ENCODE measurements at regions not wholly inside any gene's neighbourhood (a gene's known extent, or its start where the extent isn't known, plus 50 kb on each side); places are given as distances from the start of the nearest gene placed in this dataset.
"Not testable (repeated sequence)": the region's sequence is repeated elsewhere in the genome, so short reads cannot be mapped to it uniquely, and the experiment has no call there.

DNA sequence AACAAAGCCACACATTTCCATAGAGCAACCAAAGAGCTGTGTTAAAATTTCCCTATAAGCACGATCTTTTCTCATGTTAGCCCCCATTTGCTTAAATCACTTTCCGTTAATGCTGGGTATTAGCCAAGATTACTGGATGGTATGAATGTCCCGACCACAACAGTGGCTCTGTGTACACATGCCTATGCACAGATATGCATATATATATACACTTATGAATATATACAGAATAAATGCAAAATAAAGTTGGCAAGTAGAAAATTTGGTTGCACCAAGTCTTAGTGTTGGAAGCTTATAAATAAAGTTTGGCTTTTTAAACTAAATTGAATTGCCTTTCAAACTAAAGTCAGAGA, 265.9 kb upstream of the ETAA1 start:
- Histone ChIP-seq H3K9ac (ENCODE audit: control insufficient read depth, insufficient read depth, low read length) (no peak overlapping the region), H3K4me3 (no peak overlapping the region), H2AFZ (ENCODE audit: control insufficient read depth, low read depth, low read length) (no peak overlapping the region), H3K9me3 (replicated peaks; ENCODE audit: control insufficient read depth, insufficient read depth, low read length) (no peaks in the 10 kb centered on the region), H3K27ac (ENCODE audit: control insufficient read depth, insufficient read depth) (no peak overlapping the region), H3K79me2 (ENCODE audit: control insufficient read depth, insufficient read depth, low read length) (no peaks in the 10 kb centered on the region), H4K20me1 (ENCODE audit: control insufficient read depth, insufficient read depth) (no peaks in the 10 kb centered on the region), H3K4me1 (ENCODE audit: control insufficient read depth, insufficient read depth, low read length) (no peaks in the 10 kb centered on the region), H3K27me3 (replicated peaks in 1 of 2; ENCODE audit: control insufficient read depth in 2 of 2, insufficient read depth in 2 of 2, low read length in 1 of 2) (no peaks in the 10 kb centered on the region), H3K36me3 (ENCODE audit: control insufficient read depth in 2 of 2, insufficient read depth in 2 of 2, low read length in 1 of 2) (no peaks in the 10 kb centered on the region), H3K4me2 (ENCODE audit: control insufficient read depth, insufficient read depth) (no peak overlapping the region)
- TF ChIP-seq HCFC1 (IDR thresholded peaks at IDR 0.05; ENCODE audit: low read length): no peak
- TF ChIP-seq MYC (IDR thresholded peaks at IDR 0.05; ENCODE audit: insufficient read depth, insufficient read length, insufficient replicate concordance, low read length, severe bottlenecking): no peak
- no peak for TF ChIP-seq SMC3 (IDR thresholded peaks at IDR 0.05; ENCODE audit: borderline replicate concordance, low read length)
- TF ChIP-seq, protein P1, sequence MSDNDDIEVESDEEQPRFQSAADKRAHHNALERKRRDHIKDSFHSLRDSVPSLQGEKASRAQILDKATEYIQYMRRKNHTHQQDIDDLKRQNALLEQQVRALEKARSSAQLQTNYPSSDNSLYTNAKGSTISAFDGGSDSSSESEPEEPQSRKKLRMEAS (IDR thresholded peaks at IDR 0.05; ENCODE audit: low read depth, low read length): no peak
- TF ChIP-seq, protein P2, sequence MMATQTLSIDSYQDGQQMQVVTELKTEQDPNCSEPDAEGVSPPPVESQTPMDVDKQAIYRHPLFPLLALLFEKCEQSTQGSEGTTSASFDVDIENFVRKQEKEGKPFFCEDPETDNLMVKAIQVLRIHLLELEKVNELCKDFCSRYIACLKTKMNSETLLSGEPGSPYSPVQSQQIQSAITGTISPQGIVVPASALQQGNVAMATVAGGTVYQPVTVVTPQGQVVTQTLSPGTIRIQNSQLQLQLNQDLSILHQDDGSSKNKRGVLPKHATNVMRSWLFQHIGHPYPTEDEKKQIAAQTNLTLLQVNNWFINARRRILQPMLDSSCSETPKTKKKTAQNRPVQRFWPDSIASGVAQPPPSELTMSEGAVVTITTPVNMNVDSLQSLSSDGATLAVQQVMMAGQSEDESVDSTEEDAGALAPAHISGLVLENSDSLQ (IDR thresholded peaks at IDR 0.05): no peak
- TF ChIP-seq WRNIP1 (IDR thresholded peaks at IDR 0.05; ENCODE audit: borderline replicate concordance, low read depth, low read length): no peak
- TF ChIP-seq, protein P3, sequence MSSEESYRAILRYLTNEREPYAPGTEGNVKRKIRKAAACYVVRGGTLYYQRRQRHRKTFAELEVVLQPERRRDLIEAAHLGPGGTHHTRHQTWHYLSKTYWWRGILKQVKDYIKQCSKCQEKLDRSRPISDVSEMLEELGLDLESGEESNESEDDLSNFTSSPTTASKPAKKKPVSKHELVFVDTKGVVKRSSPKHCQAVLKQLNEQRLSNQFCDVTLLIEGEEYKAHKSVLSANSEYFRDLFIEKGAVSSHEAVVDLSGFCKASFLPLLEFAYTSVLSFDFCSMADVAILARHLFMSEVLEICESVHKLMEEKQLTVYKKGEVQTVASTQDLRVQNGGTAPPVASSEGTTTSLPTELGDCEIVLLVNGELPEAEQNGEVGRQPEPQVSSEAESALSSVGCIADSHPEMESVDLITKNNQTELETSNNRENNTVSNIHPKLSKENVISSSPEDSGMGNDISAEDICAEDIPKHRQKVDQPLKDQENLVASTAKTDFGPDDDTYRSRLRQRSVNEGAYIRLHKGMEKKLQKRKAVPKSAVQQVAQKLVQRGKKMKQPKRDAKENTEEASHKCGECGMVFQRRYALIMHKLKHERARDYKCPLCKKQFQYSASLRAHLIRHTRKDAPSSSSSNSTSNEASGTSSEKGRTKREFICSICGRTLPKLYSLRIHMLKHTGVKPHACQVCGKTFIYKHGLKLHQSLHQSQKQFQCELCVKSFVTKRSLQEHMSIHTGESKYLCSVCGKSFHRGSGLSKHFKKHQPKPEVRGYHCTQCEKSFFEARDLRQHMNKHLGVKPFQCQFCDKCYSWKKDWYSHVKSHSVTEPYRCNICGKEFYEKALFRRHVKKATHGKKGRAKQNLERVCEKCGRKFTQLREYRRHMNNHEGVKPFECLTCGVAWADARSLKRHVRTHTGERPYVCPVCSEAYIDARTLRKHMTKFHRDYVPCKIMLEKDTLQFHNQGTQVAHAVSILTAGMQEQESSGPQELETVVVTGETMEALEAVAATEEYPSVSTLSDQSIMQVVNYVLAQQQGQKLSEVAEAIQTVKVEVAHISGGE (CRISPR knock-in tag; IDR thresholded peaks at IDR 0.05): no peak
- no peak for TF ChIP-seq RELA (IDR thresholded peaks at IDR 0.05; ENCODE audit: borderline replicate concordance, partially characterized antibody)
- in situ Hi-C loops (cut with MboI): no loop called here
- 26% methylated on average over 3 of the region's 3 CpGs for WGBS (ENCODE audit: insufficient coverage, insufficient replicate concordance, low lambda C conversion rate, missing lambda C conversion rate)
- ATAC-seq: no peak
- ChIA-PET SMC1A (ENCODE audit: uncharacterized antibody, unreplicated experiment) (no interaction called here), CTCF (no interaction called here), RAD21 (ENCODE audit: unreplicated experiment) (no interaction called here), POLR2A (no interaction called here)
- intact Hi-C loops (cut with micrococcal nuclease; ENCODE audit: unreplicated experiment): no loop called here
- no peak for FAIRE-seq
- BruUV-seq (replicated peaks): no TSS peak
- no peak for DNase-seq (ENCODE audit: low read depth, low spot score)

DNA sequence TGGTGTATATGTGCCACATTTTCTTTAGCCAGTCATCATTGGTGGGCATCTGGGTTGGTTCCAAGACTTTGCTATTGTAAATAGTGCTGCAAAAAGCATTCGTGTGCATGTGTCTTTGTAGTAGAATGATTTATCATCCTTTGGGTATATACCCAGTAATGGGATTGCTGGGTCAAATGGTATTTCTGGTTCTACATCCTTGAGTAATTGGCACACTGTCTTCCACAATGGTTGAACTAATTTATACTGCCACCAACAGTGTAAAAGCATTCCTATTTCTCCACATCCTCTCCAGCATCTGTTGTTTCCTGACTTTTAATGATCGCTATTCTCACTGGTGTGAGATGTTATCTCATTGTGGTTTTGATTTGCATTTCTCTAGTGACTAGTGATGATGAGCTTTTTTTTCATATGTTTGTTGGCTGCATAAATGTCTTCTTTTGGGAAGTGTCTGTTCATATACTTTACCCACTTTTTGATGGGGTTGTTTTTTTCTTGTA, 264.6 kb upstream of the ETAA1 start:
- BruUV-seq (replicated peaks); H3K36me3 ChIP-seq (ENCODE audit: control insufficient read depth in 2 of 2, insufficient read depth in 2 of 2, low read length in 1 of 2); H3K4me1 ChIP-seq (ENCODE audit: control insufficient read depth, insufficient read depth, low read length); H4K20me1 ChIP-seq (ENCODE audit: control insufficient read depth, insufficient read depth); H3K27ac ChIP-seq (ENCODE audit: control insufficient read depth, insufficient read depth); H3K27me3 ChIP-seq (replicated peaks in 1 of 2; ENCODE audit: control insufficient read depth in 2 of 2, insufficient read depth in 2 of 2, low read length in 1 of 2); RAD21 ChIA-PET (ENCODE audit: unreplicated experiment); H3K4me3 ChIP-seq; POLR2A ChIA-PET; ATAC-seq; FAIRE-seq; CTCF ChIA-PET; DNase-seq (ENCODE audit: low read depth, low spot score); H3K9ac ChIP-seq (ENCODE audit: control insufficient read depth, insufficient read depth, low read length); H3K4me2 ChIP-seq (ENCODE audit: control insufficient read depth, insufficient read depth); SMC1A ChIA-PET (ENCODE audit: uncharacterized antibody, unreplicated experiment); intact Hi-C loops (cut with micrococcal nuclease; ENCODE audit: unreplicated experiment); H2AFZ ChIP-seq (ENCODE audit: control insufficient read depth, low read depth, low read length); H3K9me3 ChIP-seq (replicated peaks; ENCODE audit: control insufficient read depth, insufficient read depth, low read length); in situ Hi-C loops (cut with MboI); H3K79me2 ChIP-seq (ENCODE audit: control insufficient read depth, insufficient read depth, low read length): not testable (repeated sequence)
- 0% methylated on average over 2 of the region's 2 CpGs for WGBS (ENCODE audit: insufficient coverage, insufficient replicate concordance, low lambda C conversion rate, missing lambda C conversion rate)

Measured in GM12878 (cell line).